Activated naive CD8-positive, alpha-beta T cell treated with anti-CD3 and anti-CD28 coated beads, Interleukin-2, amount 50 U/mL, for 16 hours (primary cell): ENCODE measurements at regions not wholly inside any gene's neighbourhood (a gene's known extent, or its start where the extent isn't known, plus 50 kb on each side); places are given as distances from the start of the nearest gene placed in this dataset.
A peak's percentile ranks its signal among the peaks of the same experiment; 100 is the strongest.
"Not testable (repeated sequence)": the region's sequence is repeated elsewhere in the genome, so short reads cannot be mapped to it uniquely, and the experiment has no call there.

Experiments
- DNase-seq: peaks from one replicate; pipeline ENCODE4 v3.0.0-alpha.2; 2020; ENCODE audit warnings: low read depth, low spot score

DNA sequence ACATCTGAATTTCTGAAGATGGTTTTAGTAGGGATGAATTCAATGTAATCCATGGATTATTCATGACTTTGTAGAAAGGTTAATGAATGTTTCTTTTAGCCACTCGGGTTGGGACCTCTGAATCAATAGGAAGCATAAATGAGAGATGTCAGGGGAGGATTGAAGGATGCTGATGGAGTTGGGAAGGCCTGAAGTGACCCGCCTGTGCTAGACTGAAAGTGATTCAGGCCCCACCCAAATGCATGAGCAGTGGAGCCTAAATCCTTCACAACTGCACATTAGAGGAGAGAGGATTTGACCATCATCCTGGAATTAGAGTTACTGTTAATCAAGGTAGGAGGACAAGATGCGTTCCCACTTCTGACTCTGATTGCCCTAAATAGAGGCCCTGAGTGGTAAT, 162.2 kb upstream of the PTPN20 start:
- DNase-seq: not testable (repeated sequence)

DNA sequence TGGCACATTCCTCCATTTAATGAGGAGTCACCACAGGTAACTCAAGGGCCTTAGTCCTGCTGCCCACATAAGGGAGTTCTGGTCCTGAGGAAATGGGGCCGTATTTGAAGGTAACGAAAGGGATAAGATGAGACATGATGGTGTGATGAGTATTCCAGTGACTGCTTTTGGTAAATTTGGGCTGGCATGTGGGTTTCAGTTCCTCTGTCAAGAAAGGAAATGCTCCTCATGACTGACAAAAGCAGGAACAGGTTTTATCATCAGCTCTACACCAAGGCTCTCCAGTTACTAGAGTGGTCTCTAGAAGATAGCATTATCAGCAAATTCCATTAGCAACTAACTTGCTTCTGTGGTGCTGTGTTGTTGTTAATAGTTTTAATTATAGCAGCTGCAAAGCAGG, 161.8 kb upstream of the PTPN20 start:
- DNase-seq: not testable (repeated sequence)

DNA sequence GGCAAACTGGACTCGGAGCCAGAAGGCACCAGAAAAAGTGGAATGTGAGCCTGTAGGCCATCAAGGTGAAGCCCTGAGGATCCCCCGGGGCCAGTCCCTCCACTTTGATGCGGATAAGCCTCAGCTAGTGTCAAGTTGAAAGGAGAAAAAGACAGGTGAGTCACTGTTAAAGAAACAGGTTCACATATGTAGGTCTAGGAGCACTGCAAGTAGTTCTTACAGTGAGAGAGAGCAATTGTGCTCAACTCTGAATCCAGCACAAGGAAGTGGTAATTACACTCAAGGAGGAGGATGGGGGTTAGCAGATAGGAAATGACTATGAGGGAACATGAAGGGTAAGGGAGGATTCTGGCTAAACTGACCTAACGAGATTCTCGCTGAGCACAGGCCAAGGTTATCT, 157.5 kb upstream of the PTPN20 start:
- not testable (repeated sequence) for DNase-seq

DNA sequence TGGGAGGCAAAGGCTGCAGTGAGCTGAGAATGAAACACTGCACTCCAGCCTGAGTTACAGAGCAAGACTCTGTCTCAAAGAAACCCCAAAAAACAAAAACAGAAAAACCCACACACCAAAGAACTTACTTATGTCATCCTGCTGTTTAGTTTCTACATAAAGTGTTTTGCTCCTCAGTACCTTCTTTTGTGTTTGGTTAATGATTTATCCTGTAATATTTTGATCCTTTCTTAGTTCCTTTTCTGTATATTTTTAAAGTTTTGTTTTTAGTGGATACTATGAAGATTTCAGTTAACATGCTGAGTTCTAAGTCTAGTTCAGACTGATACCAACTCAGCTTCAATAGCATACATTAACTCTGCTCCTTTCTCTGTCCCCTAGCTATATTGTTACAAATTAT, 149.8 kb upstream of the PTPN20 start:
- not testable (repeated sequence) for DNase-seq

DNA sequence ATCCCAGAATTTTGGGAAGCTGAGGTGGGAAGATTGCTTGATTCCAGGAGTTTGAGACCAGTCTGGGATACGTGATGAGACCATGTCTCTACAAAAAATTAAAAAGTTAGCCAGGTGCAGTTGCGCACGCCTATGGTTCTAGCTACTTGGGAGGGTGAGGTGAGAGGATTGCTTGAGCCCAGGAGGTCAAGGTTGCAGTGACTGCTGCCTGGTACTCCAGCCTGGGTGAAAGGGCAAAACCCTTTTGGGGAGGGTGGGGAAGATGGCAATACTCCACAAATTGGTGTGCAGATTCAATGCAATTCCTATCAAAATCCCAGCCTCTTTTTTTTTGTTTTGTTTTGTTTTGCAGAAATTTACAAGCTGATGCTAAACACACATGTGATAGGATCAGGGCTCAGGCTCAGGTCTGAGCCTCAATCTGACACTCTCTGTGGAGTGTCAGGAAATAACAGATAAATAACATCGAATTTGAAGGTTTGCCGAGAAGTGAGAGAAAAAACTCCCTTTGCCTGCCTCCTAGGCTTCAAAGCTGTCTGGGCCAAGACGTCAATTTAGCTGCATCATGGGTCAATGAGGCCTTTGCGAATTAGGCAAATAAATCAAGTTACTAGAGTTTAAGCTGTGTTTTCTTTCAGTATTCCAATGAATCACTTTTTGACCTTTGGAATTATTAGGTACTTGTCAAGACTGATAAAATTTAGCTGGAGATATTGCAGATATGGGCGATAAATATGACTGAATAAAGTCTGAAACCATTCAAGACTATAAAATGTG, 142.5 kb upstream of the PTPN20 start:
- DNase-seq: not testable (repeated sequence)

DNA sequence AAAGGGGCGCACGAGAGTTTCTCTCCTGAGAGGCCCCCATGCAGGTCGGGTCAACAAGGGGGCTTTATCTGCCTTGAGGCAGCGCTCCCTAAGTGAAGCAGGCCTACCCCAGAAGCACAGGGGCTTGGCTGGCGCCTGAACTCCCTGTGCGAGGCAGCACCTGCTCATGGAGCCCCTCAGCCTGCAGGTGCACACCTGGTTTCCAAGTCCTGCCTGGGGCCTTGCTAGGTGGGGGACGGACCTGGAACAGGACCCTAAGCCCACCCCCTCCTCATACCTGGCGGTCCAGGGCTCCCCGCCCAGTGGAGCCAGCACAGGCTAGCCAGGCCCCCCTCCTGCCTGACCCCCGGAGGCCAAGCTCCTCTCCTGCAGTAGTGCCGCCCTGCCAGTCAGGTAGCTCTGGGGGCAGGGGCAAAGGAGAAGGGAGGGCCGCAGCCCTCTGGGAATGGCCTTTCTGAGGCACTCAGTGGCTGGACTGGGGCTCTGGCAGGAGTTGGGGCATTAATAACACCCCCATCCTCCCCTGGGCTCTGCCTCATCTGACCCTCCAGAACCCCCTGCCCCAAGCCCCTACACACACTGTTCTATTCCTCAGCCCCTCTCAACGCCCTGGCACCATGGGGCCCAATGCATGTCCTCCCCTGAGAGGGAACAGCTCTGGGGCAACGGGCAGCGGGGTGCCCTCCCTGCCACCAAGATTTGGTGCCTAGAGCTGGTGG, 137.9 kb upstream of the PTPN20 start:
- not testable (repeated sequence) for DNase-seq

DNA sequence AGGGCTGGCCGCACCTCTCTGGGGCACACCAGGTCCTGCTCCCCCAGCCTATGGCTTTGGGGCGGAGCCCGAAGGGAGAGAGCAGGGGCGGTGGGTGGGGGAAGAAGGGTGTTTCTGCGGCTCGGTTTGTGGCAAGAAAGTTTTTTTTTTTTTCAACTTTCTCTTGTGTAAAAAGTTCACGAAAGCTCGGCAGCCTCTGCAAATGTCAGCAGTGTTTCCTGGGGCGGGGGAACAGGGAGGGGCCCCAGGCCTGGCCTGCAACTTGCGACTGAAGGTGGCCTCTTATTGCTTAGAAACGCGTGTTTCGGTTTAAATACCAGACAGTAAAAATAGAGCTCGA, 137.4 kb upstream of the PTPN20 start:
- not testable (repeated sequence) for DNase-seq

DNA sequence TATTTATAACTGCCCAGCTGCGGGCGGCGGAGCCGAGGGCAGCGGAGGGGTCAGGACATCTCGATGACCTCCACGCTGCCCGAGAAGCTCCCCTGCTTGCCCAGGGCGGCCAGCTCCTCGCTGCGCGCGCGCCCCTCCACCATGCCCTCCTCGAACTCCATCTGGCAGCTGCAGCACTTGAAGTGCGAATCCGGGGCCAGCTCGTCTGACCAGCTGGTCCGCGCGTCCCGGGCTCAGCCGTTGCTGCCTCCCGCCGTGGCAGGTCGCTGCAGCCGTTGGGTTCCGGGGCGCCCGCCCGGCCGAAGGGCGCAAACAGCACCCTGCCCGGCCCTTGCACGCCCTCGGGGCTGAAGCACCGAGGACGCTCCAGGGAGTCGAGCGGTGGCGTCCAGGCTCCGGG, 136.9 kb upstream of the PTPN20 start:
- not testable (repeated sequence) for DNase-seq

DNA sequence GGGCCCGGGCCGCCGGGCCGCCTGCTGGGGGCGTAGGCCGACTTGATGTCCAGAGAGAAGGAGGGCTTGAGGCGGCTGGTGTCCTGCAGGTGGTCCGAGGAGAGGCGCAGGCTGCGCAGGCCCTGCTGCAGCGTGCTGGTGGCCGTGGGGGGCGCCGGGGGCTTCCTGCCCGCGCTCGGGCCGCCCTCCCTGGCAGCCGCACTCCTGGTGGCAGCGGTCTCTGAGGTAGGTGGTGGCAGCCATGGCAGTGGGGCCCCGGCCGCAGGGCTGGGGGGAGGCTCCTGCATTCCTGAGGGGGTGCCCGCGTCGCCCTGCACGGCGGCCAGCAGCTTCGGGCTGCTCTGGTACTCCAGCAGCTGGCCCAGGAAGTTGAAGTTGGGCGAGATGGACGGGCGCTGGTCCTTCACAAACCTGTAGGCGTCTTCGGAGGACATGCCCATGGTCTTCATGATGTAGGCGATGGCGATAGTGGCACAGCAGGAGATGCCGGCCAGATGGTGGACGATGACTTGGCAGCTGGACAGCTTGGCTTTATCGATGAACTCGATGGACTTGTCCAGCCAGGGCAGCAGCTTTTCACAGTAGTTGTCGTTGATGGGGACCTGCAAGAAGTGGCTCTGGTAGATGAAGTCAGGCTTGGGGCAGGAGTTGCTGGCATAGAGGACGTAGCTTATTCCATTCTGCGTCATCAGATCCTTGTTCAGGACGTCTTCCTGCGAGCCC, 136.1 kb upstream of the PTPN20 start:
- DNase-seq: not testable (repeated sequence)

DNA sequence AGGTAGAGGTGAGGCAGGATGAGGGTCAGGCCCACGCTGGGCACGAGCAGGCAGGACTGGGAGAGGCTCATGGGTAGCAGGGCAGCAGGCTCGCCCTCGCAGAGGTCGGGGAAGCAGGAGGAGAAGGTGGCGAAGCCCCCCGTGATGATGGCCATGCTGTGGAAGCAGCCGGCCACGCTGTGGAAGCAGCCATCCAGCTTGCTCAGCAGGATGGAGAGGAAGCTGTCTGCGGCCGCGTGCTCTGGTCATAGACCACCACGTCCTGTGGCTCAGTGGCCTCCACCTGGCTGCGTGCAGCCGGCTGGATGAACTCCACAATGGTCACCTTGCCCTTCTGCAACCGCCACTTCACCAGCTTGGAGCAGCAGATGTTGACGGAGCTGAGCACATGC, 135.6 kb upstream of the PTPN20 start:
- not testable (repeated sequence) for DNase-seq

DNA sequence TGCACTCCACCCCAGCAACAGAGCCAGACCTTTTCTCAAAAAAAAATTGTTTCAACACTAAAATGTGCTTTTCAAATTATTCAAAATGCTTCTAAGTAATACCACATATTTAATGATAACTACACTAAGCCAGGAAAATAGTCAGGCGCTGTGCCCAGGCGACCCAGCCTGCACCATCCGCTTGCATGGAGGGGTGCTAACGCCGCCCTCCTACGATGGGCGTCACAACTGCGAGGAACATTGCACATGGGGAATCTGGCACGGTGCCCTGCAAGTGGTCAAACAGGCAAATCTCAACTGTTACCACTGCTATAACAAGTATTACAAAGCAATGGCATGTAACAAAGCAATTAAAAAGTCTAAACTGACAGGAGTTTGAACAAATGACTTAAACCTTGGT, 131.7 kb upstream of the PTPN20 start:
- not testable (repeated sequence) for DNase-seq

DNA sequence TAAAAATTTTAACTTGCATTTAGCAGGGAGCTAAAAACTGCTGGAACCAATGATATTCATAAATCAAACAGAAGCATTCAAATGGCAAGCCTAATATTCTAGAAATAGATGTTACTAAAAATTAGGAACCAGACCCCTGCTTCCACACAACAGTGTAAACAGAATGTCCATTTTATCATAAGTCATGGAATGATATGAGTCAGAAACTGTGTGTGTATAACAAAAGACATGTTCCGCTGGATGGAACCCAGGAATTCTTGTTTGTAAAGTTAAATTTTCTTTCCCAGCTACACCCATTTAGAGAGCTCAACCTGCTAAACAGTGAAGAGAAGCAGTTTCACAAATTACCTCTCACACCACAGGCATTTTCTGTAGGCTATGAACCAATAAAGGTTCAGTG, 131.1 kb upstream of the PTPN20 start:
- DNase-seq: not testable (repeated sequence)

DNA sequence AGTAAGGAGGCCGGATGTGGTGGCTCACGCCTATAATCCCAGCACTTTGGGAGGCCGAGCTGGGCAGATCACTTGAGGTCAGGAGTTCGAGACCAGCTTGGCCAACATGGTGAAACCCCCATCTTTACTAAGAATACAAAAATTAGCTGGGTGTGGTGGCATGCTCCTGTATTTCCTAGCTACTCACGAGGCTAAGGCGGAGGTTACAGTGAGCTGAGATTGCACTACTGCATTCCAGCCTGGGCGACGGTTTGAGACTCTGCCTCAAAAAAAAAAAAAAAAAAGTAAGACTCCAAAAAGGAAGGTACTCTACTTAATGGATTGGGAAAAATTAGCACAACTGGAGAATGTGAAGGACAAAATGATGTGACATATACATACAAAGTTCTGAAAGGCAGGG, 130.2 kb upstream of the PTPN20 start:
- DNase-seq: not testable (repeated sequence)

DNA sequence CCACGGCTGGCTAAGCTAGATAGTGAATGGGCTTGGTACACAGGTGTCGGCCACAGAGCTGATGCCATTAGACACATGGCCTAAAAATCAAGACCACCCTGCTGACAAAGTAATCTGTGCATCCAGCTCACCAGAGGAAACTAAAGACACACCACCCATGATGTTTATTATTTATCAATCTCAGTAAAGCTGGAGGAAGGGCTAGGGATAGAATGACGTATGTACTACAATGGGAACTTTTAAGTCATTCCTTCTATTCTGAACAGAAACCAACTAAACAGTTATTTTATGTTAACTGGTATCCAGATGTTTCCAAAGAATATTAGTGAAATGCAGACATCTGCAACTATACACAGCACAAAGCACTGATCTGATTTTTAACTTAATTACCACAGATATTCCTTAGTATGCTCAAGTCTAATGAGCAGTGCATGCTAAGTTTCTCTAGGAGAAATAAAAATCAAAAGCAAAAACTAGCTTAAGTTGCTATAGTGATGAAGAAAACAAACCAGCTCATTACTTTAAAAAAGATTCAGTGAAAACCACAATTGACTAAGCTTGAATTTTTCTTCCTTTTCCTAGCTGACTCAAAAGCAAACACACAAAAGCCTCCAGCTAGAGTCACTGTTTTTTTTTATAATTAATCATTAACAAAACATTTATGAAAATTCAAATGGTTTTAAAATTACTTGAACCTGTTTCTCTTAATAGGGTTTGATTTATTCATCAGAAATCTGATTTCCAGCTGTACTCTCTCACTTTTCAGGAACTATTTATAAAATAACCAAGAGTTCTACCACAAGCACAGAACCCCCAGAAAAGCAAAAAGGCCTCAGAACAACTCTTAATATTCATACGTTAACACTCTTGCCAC, 129.0 kb upstream of the PTPN20 start:
- DNase-seq: not testable (repeated sequence)

DNA sequence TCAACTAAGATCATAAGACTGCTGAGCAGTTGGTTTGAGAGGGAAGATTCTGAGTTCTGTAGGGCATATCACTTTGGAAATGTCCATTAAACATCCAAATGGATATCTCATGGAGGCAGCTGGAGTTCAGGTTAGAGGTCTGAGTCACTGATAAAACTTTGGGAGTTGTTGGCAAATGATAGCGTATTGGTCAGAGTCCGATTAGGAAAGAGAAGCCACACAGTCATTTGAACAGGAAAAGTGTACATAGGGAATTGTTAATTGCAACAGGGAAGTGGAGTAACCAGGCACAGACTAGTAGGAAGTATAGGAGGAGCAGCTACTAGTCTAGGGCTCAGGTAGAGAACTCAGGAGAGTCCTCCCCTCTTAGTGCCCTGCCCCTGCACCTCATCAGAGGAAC, 126.6 kb upstream of the PTPN20 start:
- not testable (repeated sequence) for DNase-seq

DNA sequence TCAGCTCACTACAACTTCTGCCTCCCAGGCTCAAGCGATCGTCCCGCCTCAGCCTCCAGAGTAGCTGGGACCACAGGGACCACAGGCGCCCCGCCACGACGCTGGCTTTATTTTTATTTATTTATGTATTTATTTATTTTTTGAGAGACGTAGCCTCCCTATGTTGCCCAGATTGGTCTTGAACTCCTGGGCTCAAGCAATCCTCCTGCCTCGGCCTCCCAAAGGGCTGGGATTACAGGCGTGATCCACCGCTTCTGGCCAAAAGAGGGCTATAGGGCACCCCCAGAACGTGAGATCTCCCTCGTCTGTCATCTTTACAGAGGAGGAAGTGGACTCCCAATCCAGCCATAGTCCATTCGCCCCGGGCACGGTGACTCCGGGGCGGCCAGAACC, 125.1 kb upstream of the PTPN20 start:
- not testable (repeated sequence) for DNase-seq

DNA sequence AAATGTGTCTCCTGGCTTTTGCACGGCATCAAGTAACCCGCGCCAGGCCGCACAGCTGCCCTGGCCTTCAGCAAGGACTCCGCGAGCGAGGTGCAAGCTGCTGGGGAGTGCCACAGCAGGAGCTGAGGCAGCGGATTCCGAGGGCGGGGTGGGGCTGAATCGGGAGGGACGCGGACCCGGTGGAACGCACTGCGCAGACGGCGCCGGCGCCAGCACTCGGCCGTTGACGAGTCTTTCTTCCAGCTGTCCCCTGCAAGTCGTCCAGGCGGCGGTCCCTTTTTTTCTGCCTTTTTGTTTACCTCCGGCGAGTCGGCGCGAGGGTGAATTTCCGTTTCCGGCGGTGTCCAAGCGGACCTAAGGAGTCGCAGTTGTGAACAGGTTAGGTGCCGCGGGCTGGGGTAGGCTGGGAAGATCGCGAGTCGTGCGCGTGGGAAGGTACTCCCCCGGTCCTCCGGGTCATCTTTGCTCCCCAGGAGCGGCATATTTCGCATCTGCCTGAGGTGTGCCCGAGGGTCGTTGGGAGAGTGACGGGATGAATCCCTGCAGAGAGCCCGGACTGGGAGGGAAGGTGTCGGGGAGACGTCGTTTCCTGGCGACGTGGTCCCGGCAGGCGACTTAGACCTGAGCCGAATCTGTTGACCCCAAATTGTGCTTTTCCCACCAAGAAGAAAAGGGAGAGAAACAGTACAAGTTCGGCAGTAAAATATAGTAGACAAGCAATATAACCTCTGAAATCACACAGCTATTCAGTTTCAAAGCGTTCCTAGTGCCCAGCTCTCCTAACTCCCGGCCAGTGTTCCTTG, 124.5 kb upstream of the PTPN20 start:
- peak; percentile 26 for DNase-seq

DNA sequence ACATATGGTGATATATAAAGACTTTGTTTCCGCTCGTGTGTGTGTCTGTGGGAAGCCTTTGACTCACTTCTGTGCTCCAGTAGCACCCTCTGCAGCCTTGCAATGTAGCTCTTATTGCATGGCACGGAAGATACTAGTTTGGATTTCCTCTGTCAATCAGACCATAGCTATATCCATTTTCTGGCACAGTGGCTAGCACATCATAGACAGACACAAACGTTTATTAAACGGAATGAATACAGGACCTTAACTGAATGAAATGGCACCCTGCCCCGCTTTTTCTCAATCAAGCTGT, 124.0 kb upstream of the PTPN20 start:
- no peak for DNase-seq

DNA sequence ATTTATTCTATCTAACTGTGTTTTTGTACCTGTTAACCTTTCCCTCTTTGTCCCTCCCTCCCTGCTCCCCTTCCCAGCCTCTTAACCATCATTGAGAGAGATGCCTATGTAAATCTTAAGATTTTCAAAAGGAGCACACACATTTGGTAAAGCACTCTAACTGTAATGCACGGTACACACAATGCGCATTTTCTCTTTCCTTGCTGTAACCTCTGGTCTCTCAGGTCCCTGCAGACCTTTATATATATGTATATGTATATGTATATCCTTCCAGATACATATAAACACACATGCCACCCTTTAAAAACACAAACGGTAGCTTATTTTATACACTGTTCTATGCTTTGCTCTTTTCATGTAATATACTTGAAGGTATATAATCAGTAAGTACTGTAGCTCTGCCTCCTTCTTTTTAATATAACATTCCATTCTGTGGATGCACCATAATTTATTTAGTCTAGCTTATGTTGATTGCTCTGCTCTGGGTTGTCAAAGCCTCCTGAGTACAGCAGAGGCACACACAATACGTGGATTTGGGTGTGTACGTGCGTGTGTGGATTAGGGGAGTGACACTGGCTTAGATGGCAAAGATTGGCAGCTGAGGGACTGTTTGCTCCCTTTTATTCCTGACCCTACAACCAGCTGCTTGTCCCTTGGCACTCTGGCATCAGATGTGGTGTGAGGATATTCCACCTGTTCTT, 118.4 kb upstream of the PTPN20 start:
- DNase-seq: not testable (repeated sequence)

DNA sequence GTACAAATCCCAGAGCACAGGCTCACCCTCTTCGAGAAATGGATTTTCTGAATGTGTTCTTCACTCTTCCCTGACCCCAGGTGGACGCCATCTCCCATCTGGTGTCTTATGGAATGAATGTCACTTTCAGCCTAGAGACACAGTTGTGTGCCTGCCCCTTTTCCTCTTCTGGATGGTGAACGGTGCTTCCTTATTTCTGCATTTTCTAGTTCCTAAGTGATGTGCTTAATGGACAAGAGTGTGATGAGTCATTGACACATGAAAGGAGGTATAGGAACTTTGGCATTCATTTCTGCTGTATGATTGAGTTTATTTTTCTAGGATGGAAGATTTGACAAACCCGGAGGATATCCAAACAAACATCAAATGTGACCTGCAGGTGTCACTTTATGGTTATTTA, 114.9 kb upstream of the PTPN20 start:
- DNase-seq: not testable (repeated sequence)
